Vagina (tissue), 2 donors: ENCODE measurements at regions not wholly inside any gene's neighbourhood (a gene's known extent, or its start where the extent isn't known, plus 50 kb on each side); places are given as distances from the start of the nearest gene placed in this dataset.

Experiments
- POLR2A ChIP-seq, 2 donors: fragments of 450-650 bp; IDR thresholded peaks; one replicate each; pipeline ENCODE4 v1.6.1; 2017; ENCODE audit warnings: antibody characterized with exemption in 2 of 2, mild to moderate bottlenecking in 2 of 2, moderate library complexity in 2 of 2
- TF ChIP-seq, protein P1 (sequence below), 3 experiments: fragments of 450-650 bp in 2 of 3; fragments of 200-600 bp in 1 of 3; sonication (generic) in 1 of 3; IDR thresholded peaks; one replicate each; pipeline ENCODE4 v1.5.1; 2017 to 2019; ENCODE audit warnings: antibody characterized with exemption in 3 of 3, mild to moderate bottlenecking in 2 of 3, moderate library complexity in 2 of 3

- TF ChIP-seq, protein P1, sequence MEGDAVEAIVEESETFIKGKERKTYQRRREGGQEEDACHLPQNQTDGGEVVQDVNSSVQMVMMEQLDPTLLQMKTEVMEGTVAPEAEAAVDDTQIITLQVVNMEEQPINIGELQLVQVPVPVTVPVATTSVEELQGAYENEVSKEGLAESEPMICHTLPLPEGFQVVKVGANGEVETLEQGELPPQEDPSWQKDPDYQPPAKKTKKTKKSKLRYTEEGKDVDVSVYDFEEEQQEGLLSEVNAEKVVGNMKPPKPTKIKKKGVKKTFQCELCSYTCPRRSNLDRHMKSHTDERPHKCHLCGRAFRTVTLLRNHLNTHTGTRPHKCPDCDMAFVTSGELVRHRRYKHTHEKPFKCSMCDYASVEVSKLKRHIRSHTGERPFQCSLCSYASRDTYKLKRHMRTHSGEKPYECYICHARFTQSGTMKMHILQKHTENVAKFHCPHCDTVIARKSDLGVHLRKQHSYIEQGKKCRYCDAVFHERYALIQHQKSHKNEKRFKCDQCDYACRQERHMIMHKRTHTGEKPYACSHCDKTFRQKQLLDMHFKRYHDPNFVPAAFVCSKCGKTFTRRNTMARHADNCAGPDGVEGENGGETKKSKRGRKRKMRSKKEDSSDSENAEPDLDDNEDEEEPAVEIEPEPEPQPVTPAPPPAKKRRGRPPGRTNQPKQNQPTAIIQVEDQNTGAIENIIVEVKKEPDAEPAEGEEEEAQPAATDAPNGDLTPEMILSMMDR (IDR thresholded peaks at IDR 0.05), result no peak
- TF ChIP-seq POLR2A (IDR thresholded peaks at IDR 0.05), result no peak
These were observed 149.1 kb upstream of the USP24 start for GRCh38 chr1:55364216-55364615.
